Activated CD4-positive, alpha-beta T cell treated with anti-CD3 and anti-CD28 coated beads for 48 hours (primary cell): ENCODE measurements at regions not wholly inside any gene's neighbourhood (a gene's known extent, or its start where the extent isn't known, plus 50 kb on each side); places are given as distances from the start of the nearest gene placed in this dataset.
"Not testable (repeated sequence)": the region's sequence is repeated elsewhere in the genome, so short reads cannot be mapped to it uniquely, and the experiment has no call there.

Experiments used
- DNase-seq: peaks from one replicate; pipeline ENCODE4 v3.0.0-alpha.2; 2020

DNA sequence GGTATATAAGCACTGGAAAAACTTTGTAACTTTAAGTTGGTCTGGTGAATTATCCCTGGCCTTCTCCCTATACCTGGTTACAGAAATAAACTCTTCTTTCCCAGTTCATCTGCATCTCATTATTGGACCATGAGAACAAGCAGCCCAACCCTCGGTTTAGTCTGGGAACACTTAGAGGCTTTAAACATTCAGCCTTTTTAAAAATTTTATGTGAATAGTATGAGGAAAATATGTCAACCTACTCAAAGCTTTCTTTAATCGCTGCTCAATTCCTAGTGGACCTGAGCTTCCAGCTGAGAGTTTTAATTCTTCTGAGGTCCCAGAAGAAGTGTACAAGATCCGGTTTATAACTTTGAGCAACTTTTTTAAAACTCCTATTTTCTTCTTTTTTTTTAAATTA lies 358.6 kb upstream of the NOCT start:
- DNase-seq = no peak

DNA sequence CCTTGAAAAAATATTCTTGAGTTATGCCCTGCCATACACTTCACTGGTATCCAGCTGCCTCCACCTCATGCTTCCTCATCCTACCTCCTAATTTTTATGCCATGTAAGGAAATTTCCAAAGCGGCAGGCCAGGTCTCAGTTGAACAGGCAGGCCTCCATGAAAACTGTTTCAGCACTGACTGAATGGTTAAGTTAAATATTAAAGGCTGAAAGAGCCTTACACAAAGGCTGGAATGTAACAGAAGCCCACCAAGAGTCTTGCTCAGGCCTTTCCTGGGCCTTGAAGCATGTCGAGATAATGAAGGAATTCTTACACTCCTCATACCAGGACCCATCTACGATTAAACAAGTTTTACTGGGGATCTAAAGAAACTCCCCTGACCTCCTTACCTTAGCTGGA lies 359.6 kb upstream of the NOCT start:
- DNase-seq = no peak

GRCh38 chr4:138655286-138655685 lies 360.3 kb upstream of the NOCT start:
- no peak for DNase-seq

- DNase-seq = no peak
These were observed 364.6 kb upstream of the NOCT start for GRCh38 chr4:138650929-138651448.

- DNase-seq = no peak
These were observed 365.1 kb upstream of the NOCT start for GRCh38 chr4:138650495-138650894.

DNA sequence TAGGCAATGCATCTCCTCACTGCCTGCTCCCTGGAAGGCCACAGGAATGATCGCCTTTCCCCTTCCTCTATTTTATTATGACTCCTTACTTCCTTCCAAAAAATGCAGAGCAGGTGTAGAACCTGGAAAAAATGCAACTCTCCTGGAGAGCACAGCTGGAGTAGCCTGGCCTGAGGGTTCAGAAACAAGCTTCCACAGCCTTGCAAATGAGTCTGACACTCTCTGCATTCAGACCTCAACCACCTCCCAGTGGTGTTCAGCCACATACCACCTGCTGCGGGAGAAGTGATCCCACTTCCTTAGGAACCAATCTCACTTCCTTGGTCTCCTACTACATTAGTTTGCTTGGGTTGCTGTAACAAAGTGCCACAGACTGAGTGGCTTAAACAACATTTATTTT lies 368.1 kb upstream of the NOCT start:
- no peak for DNase-seq

- DNase-seq = no peak
These were observed 369.2 kb upstream of the NOCT start for GRCh38 chr4:138646383-138646782.

GRCh38 chr4:138645289-138645688 lies 370.3 kb upstream of the NOCT start:
- no peak for DNase-seq

DNA sequence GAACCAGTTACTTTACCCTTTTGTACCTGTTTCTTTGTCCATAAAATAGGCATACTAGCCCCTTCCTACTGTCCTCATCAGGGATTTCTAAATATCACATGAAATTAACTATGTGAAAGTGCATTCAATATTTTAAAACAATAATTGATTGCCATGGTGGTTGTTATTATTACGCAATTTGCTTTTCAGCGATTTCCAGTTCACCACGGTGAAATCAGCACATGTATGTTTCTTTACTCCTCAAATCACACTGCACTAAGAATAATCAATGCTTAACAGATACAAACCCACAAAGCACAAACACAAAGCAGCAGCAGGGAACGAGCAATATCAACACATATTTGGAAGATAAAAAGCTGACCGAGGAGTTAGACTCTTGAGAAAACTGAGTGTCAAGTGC lies 371.3 kb upstream of the NOCT start:
- no peak for DNase-seq

GRCh38 chr4:138643827-138644226 lies 371.8 kb upstream of the NOCT start:
- DNase-seq = no peak

DNA sequence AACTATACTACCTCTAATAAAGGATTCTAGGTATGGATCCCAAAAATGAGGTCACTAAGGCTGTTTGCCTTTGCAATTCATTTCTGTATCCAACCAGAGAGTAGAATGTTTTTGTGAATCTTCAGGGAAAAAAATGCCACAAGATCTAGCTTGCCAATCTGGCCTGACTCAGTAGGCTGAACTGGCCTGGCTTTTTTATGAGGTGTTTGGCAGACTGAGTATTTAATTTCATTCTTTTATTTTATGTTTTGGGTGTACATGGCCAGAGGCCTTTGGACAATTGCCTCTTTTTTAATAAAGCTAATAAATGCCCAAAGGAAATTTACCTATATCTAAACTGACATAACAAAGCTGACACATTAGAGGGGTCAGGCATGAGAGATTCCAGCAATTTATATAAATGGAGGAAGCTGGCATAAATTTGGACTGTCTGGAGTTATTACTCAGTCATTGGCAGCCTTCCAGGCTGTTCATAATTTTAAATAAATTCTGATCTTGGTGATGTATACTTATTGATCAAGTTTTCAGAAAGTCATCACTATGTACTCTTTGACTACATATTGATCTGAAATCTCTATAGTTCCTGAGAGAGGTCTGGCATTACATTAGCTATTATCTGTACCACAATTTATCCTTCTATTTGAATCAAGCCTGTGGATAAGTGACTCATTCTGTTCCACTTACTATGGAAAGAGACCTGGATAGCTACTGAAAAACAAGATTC lies 376.4 kb upstream of the NOCT start:
- no peak for DNase-seq

DNA sequence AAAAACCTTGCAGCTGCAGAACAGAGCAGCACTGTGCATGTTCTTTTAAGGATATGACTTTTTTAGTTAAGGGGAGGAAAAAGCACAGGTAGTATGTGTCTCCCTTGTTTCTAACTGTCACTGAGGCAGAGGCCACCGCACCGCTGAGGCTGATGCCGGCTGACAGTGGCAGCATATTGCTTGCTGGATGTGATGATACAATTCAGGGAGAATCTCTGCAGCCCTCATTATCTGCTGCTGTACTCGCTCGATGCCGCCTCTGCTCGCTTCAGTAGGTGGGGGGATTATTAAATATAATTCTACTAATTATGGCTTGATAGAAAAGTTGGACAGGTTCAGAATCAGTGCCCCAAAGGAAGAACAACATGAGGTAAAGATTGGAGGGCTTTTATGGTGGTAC lies 378.8 kb upstream of the NOCT start:
- DNase-seq = no peak

DNA sequence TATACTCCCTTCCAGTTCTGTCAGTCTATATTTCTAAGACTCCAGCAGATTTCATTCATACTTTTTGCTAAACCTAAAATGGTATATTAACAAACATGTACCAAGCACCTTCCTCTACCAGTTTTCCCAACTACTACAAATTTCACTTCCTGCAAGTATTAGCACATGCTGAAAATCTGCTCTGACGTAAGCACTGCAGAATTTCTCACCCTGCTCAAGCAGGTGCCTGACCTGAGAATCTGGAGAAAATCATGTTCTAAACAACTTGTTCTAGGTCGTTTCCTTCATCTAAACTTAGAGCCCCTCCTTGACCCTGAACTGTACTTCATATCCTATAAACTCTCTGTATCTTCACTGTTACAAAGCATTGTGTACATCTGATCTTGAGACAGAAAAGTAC lies 380.7 kb upstream of the NOCT start:
- DNase-seq = no peak

DNA sequence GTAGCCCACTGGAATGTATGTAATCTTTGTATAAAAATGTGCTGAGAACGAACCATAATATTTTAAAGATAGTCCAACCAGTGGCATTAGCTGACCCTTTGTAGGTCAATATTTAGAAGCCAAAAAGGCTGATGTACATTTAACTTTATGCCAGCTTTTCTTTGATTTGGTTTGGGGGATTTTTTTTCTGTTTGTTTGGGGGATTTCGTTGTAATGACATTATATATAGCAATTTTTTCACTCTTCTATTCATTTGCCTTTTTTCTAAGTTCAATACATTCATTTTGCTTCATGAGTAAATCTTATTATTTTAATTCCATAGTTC lies 382.0 kb upstream of the NOCT start:
- no peak for DNase-seq

GRCh38 chr4:138632856-138633579 lies 382.6 kb upstream of the NOCT start:
- DNase-seq = no peak

GRCh38 chr4:138630666-138631065 lies 384.9 kb upstream of the NOCT start:
- DNase-seq = no peak

DNA sequence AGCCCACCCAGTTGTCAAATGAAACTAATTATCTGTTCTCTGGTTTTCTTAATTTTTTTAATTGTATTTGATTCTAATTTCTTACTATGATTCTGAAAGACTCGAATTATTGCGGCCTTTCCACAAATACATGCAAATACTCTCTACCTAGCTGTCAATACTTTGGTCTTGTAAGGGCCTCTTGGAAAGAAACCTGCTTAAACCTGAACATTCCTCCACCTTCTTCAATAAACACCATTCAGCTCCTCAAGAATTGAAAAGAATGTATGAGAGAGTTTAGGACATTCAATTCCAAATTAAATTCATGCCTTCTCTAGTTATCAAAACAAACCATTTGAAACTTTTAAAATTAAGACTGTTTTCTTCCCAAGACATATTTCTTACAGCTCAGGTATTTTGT lies 385.9 kb upstream of the NOCT start:
- no peak for DNase-seq

- DNase-seq = no peak
These were observed 384.9 kb upstream of the SLC7A11 start for GRCh38 chr4:138627096-138627495.

DNA sequence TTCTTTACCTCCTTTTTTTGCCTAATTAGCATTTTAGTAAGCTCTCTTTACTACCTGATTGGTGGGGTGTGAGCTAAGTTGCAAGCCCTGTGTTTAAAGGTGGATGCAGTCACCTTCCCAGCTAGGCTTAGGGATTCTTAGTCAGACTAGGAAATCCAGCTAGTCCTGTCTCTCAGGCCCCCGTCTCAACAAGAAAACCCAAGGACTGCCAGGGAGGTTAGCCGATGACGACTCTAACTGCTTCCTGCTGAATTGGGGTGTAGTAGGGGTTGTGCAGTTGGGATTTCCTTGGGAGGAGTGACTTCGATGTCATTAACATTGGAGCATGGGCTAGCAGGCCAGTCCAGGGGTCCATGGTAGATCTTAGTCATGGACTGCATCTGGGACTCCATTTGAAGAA lies 380.2 kb upstream of the SLC7A11 start:
- not testable (repeated sequence) for DNase-seq

- DNase-seq = no peak
These were observed 374.6 kb upstream of the SLC7A11 start for GRCh38 chr4:138616775-138617174.

DNA sequence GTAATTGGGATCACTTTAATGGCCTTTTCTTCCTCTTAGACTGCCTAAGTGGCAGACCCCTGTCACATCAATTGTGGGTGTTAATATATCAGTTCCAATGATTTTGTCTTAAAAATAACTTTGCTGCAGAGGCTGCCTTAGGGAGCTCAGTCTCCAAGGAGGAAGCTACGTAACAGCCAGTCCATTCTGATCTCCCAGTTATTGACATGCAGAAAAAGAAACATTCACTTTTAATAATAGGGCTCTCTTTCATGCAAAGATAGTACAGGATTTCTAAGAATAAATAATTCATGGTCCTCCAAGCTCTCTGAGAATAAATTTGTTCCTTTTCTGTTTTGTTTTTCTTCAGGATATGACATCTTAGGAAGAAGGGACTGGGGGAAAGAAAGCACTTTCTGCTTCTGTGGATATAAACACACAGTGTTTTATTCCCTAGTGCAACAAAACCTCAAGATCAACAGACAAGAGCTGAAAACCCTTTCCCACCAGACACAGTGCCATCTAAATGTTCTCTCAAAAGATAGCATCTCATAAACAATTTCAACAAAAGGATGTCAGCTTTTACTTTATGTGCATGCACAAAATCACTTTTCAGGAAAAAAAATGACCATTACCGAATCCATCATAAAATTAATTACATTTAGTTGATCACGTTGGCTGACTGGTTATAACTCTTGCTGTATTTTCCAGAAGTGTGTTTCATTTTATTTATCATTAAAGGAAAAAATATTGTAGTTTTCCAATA lies 372.4 kb upstream of the SLC7A11 start:
- no peak for DNase-seq

GRCh38 chr4:138612428-138612827 lies 370.3 kb upstream of the SLC7A11 start:
- no peak for DNase-seq

- DNase-seq = no peak
These were observed 369.6 kb upstream of the SLC7A11 start for GRCh38 chr4:138611721-138612120.

- DNase-seq = no peak
These were observed 368.9 kb upstream of the SLC7A11 start for GRCh38 chr4:138611017-138611416.
